Hepatic stellate cell (primary cell): ENCODE measurements at regions not wholly inside any gene's neighbourhood (a gene's known extent, or its start where the extent isn't known, plus 50 kb on each side); places are given as distances from the start of the nearest gene placed in this dataset.
A peak's percentile ranks its signal among the peaks of the same experiment; 100 is the strongest.

Experiments
- DNase-seq: peaks from one replicate; pipeline ENCODE4 v3.0.0; 2011; ENCODE audit warnings: low spot score

DNA sequence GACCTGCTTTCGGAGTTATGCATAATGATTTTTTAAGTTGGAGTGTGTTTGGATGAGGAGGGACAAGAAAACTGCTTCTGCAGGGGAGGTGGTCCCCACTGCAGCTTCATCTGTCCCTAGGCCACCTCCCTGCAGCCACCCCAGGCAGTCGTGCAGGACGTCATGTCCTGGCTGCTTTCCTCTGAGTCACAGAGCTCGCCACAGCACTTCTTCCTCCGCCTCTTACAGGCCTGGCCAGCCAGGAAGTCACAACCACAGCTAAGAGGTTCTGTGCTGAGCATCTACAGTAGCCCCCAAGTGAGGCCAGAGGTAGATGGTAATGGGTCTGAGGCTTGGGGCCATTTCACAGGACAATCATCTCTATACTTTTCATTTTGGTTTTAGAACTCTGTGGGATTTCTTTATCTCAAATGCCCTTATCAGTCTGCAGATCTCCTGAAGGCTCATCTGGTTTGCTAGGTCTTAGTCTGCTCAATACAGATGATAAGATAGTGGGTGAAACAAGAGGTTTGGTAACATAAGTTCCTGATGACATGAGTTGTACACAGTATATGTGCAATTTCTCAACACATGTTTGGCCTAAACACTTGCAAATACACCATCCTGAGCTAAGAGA lies 106.4 kb downstream of the ARF6 start:
- peak; percentile 85 for DNase-seq

GRCh38 chr14:49999826-50000379 lies 107.0 kb downstream of the ARF6 start:
- no peak for DNase-seq

DNA sequence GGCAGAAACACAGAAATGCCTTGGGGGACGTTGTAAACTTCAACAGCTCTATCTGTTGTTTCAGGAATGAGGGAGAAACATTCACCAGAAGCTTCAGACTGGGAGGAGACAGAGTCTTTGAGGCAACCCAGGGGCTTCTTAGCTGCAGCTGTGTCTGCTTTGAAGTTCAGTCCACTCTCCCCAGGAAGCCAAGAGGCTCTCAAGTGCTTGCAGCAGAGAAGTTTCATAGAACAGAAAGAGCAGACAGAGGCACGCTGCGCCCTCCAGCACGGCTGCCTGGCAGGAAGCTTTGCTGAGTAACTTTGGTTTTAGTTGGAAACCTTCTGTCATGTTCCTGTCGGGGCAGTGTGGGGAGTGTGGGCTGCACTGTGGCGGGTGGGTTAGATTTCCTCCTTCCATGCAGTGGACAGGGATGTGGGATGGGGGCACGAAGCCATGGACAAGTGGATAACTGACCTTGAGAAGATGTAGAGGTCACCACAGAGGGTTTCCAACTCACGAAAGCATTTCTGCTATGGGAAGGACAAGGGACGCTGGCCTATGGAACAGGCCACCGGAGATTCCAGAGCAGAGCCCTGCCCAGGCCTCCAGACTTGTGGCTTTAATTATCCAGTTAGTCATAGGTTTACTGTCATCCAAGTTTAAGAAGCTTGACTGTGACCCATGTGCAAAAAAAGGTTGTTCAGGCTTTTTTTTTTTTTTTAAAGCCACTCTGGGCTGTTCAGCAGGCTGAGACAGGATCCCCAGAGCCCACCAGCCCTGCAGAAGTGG lies 107.7 kb downstream of the ARF6 start:
- peak; percentile 84 for DNase-seq

- DNase-seq, result no peak
These were observed 108.5 kb downstream of the ARF6 start for GRCh38 chr14:50001151-50001998.

DNA sequence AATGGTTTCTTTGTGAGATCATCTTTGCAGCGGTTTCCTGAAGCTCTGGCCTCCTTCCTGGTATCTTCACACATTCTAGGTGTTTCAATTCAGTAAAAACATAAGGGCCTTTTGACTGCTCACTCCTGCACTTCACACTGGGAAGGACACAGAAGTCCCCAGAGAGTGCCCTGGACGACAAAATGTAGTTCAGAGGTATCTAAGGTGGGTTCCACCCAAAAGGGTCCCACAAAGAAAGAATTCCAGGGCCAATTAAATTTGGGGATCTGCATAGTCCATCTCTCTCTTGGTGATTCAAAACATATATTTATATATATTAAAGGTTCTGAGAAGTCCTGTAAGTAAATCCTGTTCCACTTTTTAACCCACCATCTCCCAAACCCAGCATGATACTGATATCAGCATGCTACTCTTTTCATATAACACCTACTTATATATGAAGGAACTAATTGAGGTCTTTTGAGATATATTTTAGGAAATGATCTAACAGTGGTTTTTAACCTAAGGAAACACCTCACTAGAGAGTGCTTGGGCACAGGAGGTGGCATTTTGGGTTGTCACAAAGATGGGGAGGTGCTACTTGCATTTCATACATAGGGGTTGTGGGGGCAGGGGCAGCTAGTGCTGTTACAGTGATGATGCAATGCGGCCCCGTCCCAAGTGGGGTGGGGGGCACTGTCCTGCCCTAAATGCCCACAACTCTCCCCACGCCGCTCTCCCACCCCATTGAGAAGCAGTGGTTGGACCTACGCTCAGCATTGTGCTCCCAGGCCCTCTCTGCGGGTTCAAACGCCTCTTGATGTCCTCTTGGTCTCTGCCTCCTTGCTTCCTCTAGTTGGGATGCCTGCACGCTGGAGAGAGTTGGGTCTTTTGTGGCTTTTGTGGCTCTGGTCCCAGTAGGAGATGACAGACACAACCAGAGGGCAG lies 109.4 kb downstream of the ARF6 start:
- DNase-seq, result no peak

DNA sequence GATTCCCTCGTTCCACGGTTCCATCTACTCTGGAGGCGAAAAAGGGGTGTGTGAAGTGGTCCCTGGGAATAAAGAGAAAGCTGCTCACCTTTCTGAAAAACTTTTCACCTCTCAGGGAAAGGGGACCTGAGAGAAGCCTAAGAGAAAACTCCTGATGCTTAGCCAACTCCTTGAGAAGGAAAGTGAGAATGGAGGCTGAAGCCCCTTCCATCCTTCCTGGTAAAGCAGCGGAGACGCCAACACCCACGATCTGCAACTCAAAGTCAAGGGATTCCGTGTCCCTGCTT lies 110.0 kb downstream of the ARF6 start:
- DNase-seq, result no peak

DNA sequence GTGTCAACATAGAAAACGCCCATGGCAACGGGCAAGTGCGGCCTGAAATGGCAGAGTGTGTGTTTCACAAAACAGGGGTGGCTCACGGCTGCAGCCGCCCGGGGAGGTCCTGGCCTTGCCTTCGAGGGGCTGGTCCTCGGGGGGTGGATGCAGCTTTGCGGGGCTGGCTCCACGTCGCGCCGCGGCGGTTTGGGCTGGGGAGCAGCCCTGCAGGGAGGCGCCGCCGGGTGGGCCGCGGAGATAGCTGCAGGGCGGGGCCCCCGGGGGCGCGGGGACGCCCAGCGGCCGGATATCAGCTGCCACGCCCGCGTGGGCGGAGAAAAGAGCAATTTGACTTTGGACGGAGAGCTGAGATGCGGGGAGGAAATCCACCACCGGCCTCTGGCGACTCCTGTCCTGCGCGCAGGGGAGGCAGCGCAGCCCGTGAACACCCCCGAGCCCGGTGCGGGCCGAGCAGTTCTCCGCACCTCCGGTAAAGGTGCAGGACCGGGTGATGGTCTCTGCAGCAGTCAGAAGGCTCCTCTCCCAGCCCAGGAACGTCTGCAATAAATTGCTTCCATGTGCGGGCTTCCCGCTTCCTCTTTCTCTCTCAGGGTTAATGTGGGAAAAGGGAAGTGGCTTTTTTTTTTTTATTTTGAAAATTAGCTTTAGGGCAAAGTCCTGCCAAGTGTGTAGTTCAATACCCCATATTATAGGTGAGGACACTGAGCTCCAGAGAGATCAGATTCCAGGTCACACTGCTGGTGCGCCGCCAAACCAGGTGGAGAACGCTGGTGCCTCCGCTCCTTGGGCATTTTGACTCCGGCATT lies 110.5 kb downstream of the ARF6 start:
- peak; percentile 80 for DNase-seq

- no peak for DNase-seq
These were observed 110.2 kb downstream of the VCPKMT start for GRCh38 chr14:50006141-50006540.

- DNase-seq, result no peak
These were observed 109.1 kb downstream of the VCPKMT start for GRCh38 chr14:50007123-50007903.

DNA sequence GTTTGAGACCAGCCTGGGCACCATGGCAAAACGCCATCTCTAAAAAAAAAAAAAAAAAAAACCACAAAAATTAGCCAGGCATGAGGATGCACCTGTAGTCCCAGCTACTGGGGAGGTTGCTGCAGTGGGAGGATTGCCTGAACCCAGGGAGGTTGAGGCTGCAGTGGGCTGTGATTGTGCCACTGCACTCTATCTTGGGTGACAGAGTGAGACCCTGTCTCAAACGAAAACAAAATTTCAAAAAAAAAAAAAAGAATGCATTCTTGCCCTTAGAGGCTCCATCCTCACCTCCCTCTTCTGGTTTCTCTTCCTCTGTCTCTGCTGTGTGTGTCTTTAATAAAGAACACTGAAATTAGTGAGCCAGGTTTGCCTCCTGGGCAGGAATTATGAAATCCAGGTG lies 107.8 kb downstream of the VCPKMT start:
- no peak for DNase-seq

DNA sequence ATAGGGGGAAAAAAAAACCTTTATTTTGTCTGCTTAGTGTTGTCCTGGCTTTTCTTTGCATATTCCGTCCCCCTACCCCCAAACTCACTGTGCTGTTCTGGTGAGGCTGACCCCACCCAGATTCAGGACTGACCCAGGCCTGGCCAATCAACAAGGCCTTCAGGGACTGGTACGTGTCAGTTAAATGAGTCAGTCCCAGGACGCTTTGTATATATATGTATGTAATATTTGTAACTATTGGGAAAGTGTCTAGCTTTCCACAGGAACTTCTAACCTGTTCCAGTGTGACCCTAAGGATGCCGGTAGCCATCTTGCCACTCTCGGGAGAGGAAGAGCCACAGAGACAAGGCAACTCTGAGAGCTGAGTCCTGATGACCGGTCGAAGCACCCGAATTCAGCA lies 107.4 kb downstream of the VCPKMT start:
- no peak for DNase-seq

GRCh38 chr14:50010752-50011151 lies 105.6 kb downstream of the VCPKMT start:
- no peak for DNase-seq

DNA sequence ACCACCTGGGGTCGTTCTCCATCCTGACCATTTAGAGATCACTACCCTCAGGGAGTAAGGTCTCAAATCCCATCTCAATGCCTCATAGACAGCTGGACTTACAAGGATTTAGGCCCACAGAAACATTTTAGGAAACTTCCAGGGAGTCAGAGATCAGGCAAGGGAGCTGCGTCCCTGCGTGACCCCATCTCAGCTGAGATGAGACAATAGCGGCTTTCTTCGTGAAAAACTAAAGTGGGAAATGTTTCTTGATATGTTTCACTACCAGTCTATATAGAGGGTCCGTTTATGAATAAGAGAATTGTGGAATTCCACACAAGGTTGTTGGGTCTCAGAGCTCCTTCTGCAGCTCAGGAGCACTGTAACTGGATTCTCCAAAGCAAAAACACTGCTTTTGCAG lies 105.1 kb downstream of the VCPKMT start:
- DNase-seq, result no peak

DNA sequence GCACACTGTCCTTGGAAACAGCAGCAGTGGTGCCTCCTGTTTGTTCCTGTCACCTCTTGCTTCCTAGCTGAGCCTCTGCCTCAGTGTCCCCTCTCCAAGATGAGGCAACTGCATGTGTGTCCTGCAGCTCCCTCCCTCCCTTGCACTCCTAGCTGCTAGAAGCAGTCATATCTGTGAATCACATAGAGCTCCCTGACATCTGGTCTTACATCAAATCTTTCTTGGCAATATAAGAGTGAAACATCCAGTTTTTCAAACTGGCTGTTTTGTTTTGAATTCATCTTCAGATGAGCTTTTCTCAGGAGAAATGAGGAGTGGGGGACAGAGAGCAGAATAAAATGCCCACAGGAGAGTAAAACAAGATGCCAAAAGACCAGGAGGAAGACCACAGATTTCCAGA lies 103.7 kb downstream of the VCPKMT start:
- DNase-seq, result no peak

- DNase-seq, result no peak
These were observed 103.0 kb downstream of the VCPKMT start for GRCh38 chr14:50013198-50013918.

- DNase-seq, result no peak
These were observed 102.4 kb downstream of the VCPKMT start for GRCh38 chr14:50013934-50014333.

DNA sequence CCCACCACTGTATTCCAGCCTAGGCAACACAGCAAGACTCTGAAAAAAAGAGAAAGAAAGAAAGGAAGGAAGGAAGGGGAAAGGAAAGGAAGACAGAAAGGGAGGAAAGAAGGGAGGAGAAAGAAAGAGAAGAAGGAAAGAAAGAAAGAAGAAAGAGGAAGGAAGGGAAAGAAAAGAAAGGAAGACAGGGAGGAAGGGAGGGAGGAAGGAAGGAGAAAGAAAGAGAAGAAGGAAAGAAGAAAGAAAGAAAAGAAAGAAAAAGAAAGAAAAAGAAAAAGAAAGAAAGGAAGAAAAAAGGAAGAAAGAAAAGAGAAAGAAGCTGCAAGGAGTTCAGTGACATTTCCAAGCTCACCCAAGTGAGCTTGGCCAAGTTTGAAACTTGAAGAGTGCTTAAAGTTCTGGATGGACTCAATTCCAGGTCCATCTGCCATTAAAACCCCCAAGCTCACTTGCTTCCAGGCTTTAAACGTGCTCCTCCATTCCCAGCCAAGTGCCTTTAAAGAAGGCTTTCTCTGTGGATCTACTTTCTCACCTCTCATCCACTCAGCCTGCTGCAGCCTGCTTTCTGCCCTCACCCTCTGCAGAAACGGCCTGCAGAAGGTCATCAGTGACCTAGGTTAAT lies 101.5 kb downstream of the VCPKMT start:
- DNase-seq, result no peak

DNA sequence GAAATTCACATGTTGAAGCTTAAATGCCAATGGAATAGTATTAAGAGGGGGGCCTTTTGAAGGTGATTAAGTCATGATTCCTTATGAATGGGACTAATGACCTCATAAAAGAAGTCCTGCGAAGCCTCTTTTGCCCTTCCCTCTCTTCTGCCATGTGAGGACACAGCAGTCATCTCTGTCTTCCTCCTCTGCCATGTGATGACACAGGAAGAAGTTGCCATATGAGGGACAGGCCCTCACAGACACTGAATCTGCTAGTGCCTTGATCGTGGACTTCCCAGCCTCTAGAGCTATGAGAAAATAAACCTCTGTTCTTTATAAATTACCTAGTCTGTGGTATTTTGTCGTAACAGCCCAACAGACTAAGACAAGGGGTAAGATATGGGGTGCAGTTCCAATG lies 100.7 kb downstream of the VCPKMT start:
- DNase-seq, result no peak
